Mesothelial cell of epicardium (in vitro differentiated cells): ENCODE measurements at regions not wholly inside any gene's neighbourhood (a gene's known extent, or its start where the extent isn't known, plus 50 kb on each side); places are given as distances from the start of the nearest gene placed in this dataset.

Source experiments
- DNase-seq, 2 experiments: peaks; one replicate each; pipeline ENCODE4 v3.0.0; 2021; ENCODE audit warnings: low spot score in 2 of 2; ENCODE audit not compliant: unreplicated experiment in 2 of 2
- H3K27ac Mint-ChIP-seq: 2 replicates; pipeline ENCODE4 v1.8.0; 2021; ENCODE audit warnings: mixed read lengths
- H3K27me3 Mint-ChIP-seq: 2 replicates; pipeline ENCODE4 v1.8.0; 2021; ENCODE audit warnings: low read depth, mixed read lengths
- H3K36me3 Mint-ChIP-seq: 2 replicates; pipeline ENCODE4 v1.8.0; 2021; ENCODE audit warnings: mixed read lengths
- H3K4me1 Mint-ChIP-seq: 2 replicates; pipeline ENCODE4 v1.8.0; 2021; ENCODE audit warnings: mixed read lengths
- H3K4me3 Mint-ChIP-seq: 2 replicates; pipeline ENCODE4 v1.8.0; 2021; ENCODE audit warnings: mild to moderate bottlenecking, moderate library complexity, mixed read lengths
- H3K9me3 Mint-ChIP-seq: 2 replicates; pipeline ENCODE4 v1.8.0; 2021; ENCODE audit warnings: mixed read lengths
- CTCF ChIP-seq: fragments of 200-600 bp; sonication (generic); IDR thresholded peaks from one replicate; pipeline ENCODE4 v1.5.0; 2021; ENCODE audit warnings: antibody characterized with exemption; ENCODE audit not compliant: unreplicated experiment

DNA sequence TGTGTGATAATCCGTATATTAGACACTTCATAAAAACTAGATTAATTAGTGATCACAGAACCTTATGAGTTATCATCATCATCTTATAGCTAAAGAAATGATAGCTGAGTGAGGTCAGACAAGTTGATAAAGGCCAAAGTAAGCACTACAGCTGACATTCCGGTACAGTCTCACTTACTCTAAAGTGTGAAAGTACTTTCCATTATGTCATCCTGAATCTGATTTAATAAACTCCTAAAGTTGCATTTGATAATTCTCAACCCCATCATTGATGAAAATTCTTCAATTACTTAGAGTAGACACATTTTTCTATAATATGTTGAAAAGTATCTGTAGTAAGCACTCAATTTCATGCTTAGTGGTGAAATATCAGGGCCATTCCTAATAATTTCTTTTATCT, 385.2 kb upstream of the CHD6 start:
- Mint-ChIP-seq H3K4me3 (no peak overlapping the region), H3K27ac (no peak overlapping the region), H3K27me3 (no peaks in the 10 kb centered on the region), H3K9me3 (peaks cover 10% of the 10 kb centered on the region), H3K36me3 (peaks cover 2% of the 10 kb centered on the region), H3K4me1 (no peaks in the 10 kb centered on the region)
- DNase-seq, result no peak
- no peak for TF ChIP-seq CTCF

DNA sequence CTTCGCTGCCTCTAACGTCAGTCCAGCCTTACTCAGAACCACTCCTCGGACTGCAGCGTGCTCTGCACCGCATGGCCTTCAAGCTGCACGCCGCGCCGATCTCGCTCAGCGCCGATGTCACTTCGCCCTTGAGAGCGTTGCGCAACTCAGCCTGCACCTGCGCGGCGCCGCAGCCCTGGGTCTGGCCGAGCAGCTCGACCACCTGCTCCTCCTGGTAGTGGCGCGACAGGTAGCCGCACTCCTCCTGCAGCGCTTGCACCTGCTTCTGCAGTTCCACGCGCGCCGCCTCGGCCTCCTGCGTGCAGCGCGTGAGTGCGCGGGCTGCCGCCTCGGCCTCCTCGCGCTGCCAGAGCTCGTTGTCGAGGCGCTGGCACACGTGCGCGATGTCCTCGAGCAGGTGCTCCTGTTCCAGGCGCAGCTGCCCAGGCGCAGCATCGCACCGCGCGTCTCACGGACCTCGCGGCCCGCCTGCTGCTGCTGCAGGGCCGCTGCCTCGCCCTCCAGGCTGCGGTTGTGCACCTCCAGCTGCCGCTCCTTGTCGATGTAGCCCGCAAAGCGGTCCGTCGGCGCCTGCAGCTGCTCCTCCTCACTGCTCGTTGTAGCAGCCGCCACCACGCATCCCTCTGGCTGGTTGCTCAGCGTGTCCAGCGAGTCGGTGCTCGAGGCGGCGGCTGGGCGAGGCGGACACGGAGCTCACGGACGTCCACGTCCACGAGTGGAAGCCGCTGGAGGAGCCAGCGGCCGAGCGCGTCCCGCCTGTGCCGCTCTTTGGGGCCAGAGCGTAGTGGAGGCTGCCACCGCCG, 380.6 kb upstream of the CHD6 start:
- Mint-ChIP-seq H3K27ac (no peak overlapping the region), H3K27me3 (peaks cover 3% of the 10 kb centered on the region), H3K4me1 (no peaks in the 10 kb centered on the region), H3K36me3 (peaks cover 2% of the 10 kb centered on the region), H3K4me3 (no peak overlapping the region), H3K9me3 (peaks cover 12% of the 10 kb centered on the region)
- DNase-seq, result no peak
- TF ChIP-seq CTCF, result no peak

GRCh38 chr20:41996951-41997350, 378.8 kb upstream of the CHD6 start:
- peaks cover 13% of the 10 kb centered on the region for H3K27me3 Mint-ChIP-seq
- no peak for TF ChIP-seq CTCF
- H3K27ac Mint-ChIP-seq, result no peak overlapping the region
- H3K36me3 Mint-ChIP-seq, result peaks cover 2% of the 10 kb centered on the region
- no peak for DNase-seq
- H3K4me3 Mint-ChIP-seq, result no peak overlapping the region
- no peaks in the 10 kb centered on the region for H3K4me1 Mint-ChIP-seq
- H3K9me3 Mint-ChIP-seq, result peaks cover 12% of the 10 kb centered on the region

- no peaks in the 10 kb centered on the region for H3K4me1 Mint-ChIP-seq
- H3K27ac Mint-ChIP-seq, result no peak overlapping the region
- H3K27me3 Mint-ChIP-seq, result peaks cover 13% of the 10 kb centered on the region
- DNase-seq, result no peak
- no peaks in the 10 kb centered on the region for H3K36me3 Mint-ChIP-seq
- no peak overlapping the region for H3K4me3 Mint-ChIP-seq
- H3K9me3 Mint-ChIP-seq, result peaks cover 7% of the 10 kb centered on the region
- no peak for TF ChIP-seq CTCF
Observed at GRCh38 chr20:41992481-41992880, 374.3 kb upstream of the CHD6 start.

GRCh38 chr20:41991412-41991811, 373.2 kb upstream of the CHD6 start:
- Mint-ChIP-seq H3K27me3 (peaks cover 13% of the 10 kb centered on the region), H3K9me3 (peaks cover 10% of the 10 kb centered on the region), H3K36me3 (no peaks in the 10 kb centered on the region), H3K4me1 (no peaks in the 10 kb centered on the region), H3K4me3 (no peak overlapping the region), H3K27ac (no peak overlapping the region)
- no peak for TF ChIP-seq CTCF
- no peak for DNase-seq
